Suprapubic skin (tissue), 3 donors: ENCODE measurements at regions not wholly inside any gene's neighbourhood (a gene's known extent, or its start where the extent isn't known, plus 50 kb on each side); places are given as distances from the start of the nearest gene placed in this dataset.

ENCODE experiments used
- CTCF ChIP-seq, 2 donors: fragments of 200-600 bp in 1 of 2; fragments of 450-650 bp in 1 of 2; sonication (generic) in 1 of 2; IDR thresholded peaks; one replicate each; pipeline ENCODE4 v1.5.1; 2016 to 2019; ENCODE audit warnings: antibody characterized with exemption in 2 of 2, mild to moderate bottlenecking in 1 of 2, moderate library complexity in 1 of 2
- EP300 ChIP-seq: sonication (generic); formaldehyde crosslinking; IDR thresholded peaks from one replicate; pipeline ENCODE4 v1.6.1; 2017; ENCODE audit warnings: antibody characterized with exemption
- POLR2A ChIP-seq, 2 donors: fragments of 450-650 bp; IDR thresholded peaks; one replicate each; pipeline ENCODE4 v1.6.1; 2017; ENCODE audit warnings: antibody characterized with exemption in 2 of 2, mild to moderate bottlenecking in 2 of 2, moderate library complexity in 2 of 2

GRCh38 chr2:22261165-22261564, 1123.8 kb upstream of the KLHL29 start:
- TF ChIP-seq EP300 (no peak), CTCF (IDR thresholded peaks at IDR 0.05) (no peak), POLR2A (IDR thresholded peaks at IDR 0.05) (no peak)
